CD4-positive, CD25-positive, alpha-beta regulatory T cell (primary cell): ENCODE measurements at regions not wholly inside any gene's neighbourhood (a gene's known extent, or its start where the extent isn't known, plus 50 kb on each side); places are given as distances from the start of the nearest gene placed in this dataset.
A peak's percentile ranks its signal among the peaks of the same experiment; 100 is the strongest.

Experiments
- ATAC-seq, 2 donors: fragments of 150-1000 bp; cut with Tn5 transposase; one replicate each; pipeline ENCODE4 v1.10.0; 2021; ENCODE audit warnings: low read depth in 2 of 2, moderate number of reproducible peaks in 2 of 2, moderate library complexity in 1 of 2
- DNase-seq, 3 donors: peaks; one replicate each; pipeline versions ENCODE4 v3.0.0 to v3.0.0-alpha.2; 2012 to 2022; ENCODE audit warnings: mixed read lengths in 1 of 3
- H3K27ac ChIP-seq: one replicate; pipeline ENCODE4 v1.7.0; 2013; ENCODE audit warnings: mild to moderate bottlenecking, low read length; ENCODE audit not compliant: insufficient read depth, poor library complexity, severe bottlenecking
- H3K27me3 ChIP-seq: one replicate; pipeline ENCODE4 v1.7.0; 2013; ENCODE audit warnings: low read length; ENCODE audit not compliant: control insufficient read depth, insufficient read depth
- H3K36me3 ChIP-seq: one replicate; pipeline ENCODE4 v1.7.0; 2013; ENCODE audit warnings: mild to moderate bottlenecking, low read length, moderate library complexity; ENCODE audit not compliant: control insufficient read depth, insufficient read depth
- H3K4me1 ChIP-seq: 2 replicates; pipeline ENCODE4 v1.7.0; 2013; ENCODE audit warnings: mild to moderate bottlenecking, low read length; ENCODE audit not compliant: insufficient read depth, control insufficient read depth, poor library complexity, severe bottlenecking
- H3K4me3 ChIP-seq: one replicate; pipeline ENCODE4 v1.7.0; 2013; ENCODE audit warnings: low read depth, mild to moderate bottlenecking, low read length, moderate library complexity
- H3K9me3 ChIP-seq, 2 experiments: 1 replicate in 1 of 2; 2 replicates in 1 of 2; pipeline ENCODE4 v1.7.0; 2013; ENCODE audit warnings: low read length in 2 of 2, mild to moderate bottlenecking in 1 of 2, moderate library complexity in 1 of 2; ENCODE audit not compliant: control insufficient read depth in 2 of 2
- H3K27ac Mint-ChIP-seq, 3 donors: one replicate each; pipeline ENCODE4 v1.8.0; 2020 to 2022; ENCODE audit warnings: mild to moderate bottlenecking in 3 of 3, mixed read lengths in 3 of 3, moderate library complexity in 2 of 3
- H3K27me3 Mint-ChIP-seq: one replicate; pipeline ENCODE4 v1.8.0; 2022; ENCODE audit warnings: mild to moderate bottlenecking, mixed read lengths
- H3K36me3 Mint-ChIP-seq: one replicate; pipeline ENCODE4 v1.8.0; 2020; ENCODE audit warnings: mixed read lengths
- H3K4me1 Mint-ChIP-seq, 4 donors: one replicate each; pipeline ENCODE4 v1.8.0; 2020 to 2022; ENCODE audit warnings: mixed read lengths in 4 of 4, mild to moderate bottlenecking in 1 of 4
- H3K4me3 Mint-ChIP-seq, 4 donors: one replicate each; pipeline ENCODE4 v1.8.0; 2020 to 2022; ENCODE audit warnings: mild to moderate bottlenecking in 4 of 4, mixed read lengths in 4 of 4, moderate library complexity in 3 of 4
- H3K9me3 Mint-ChIP-seq, 7 donors: one replicate each; pipeline ENCODE4 v1.8.0; 2020 to 2022; ENCODE audit warnings: mixed read lengths in 7 of 7, mild to moderate bottlenecking in 3 of 7, moderate library complexity in 2 of 7

GRCh38 chr1:42096554-42096953 lies 56.7 kb upstream of the GUCA2B start:
- no peak overlapping the region for H3K4me3 Mint-ChIP-seq
- Histone ChIP-seq H3K36me3 (no peaks in the 10 kb centered on the region), H3K27ac (no peak overlapping the region), H3K27me3 (peaks cover 14% of the 10 kb centered on the region), H3K9me3 (no peaks in the 10 kb centered on the region), H3K4me3 (no peak overlapping the region), H3K4me1 (no peaks in the 10 kb centered on the region)
- H3K4me1 Mint-ChIP-seq, result no peaks in the 10 kb centered on the region
- peaks cover 5% of the 10 kb centered on the region for H3K36me3 Mint-ChIP-seq
- no peak for DNase-seq
- H3K27me3 Mint-ChIP-seq, result peaks cover 36% of the 10 kb centered on the region
- peaks cover 2 to 15% (median 3%) of the 10 kb centered on the region in 7 donors for H3K9me3 Mint-ChIP-seq
- no peak for ATAC-seq
- H3K27ac Mint-ChIP-seq, result no peak overlapping the region

GRCh38 chr1:42089246-42089645 lies 64.0 kb upstream of the GUCA2B start:
- H3K9me3 Mint-ChIP-seq, result peaks cover 0 to 21% (median 8%) of the 10 kb centered on the region in 7 donors
- peaks cover 18 to 23% of the 10 kb centered on the region in 2 experiments for H3K9me3 ChIP-seq
- no peaks in the 10 kb centered on the region for H3K36me3 ChIP-seq
- no peak overlapping the region for H3K27ac Mint-ChIP-seq
- H3K4me1 ChIP-seq, result no peaks in the 10 kb centered on the region
- peaks cover 23% of the 10 kb centered on the region for H3K27me3 Mint-ChIP-seq
- H3K27me3 ChIP-seq, result peaks cover 27% of the 10 kb centered on the region
- no peak overlapping the region for H3K27ac ChIP-seq
- H3K4me3 ChIP-seq, result no peak overlapping the region
- H3K4me1 Mint-ChIP-seq, result no peaks in the 10 kb centered on the region
- no peaks in the 10 kb centered on the region for H3K36me3 Mint-ChIP-seq
- H3K4me3 Mint-ChIP-seq, result no peak overlapping the region
- DNase-seq (no peak), ATAC-seq (no peak)

GRCh38 chr1:42086146-42086545 lies 67.1 kb upstream of the GUCA2B start:
- no peaks in the 10 kb centered on the region for H3K36me3 Mint-ChIP-seq
- H3K27ac Mint-ChIP-seq, result no peak overlapping the region

GRCh38 chr1:42085596-42085995 lies 67.6 kb upstream of the GUCA2B start:
- Mint-ChIP-seq H3K4me3 (no peak overlapping the region), H3K27me3 (peaks cover 35% of the 10 kb centered on the region), H3K36me3 (no peaks in the 10 kb centered on the region), H3K4me1 (no peaks in the 10 kb centered on the region), H3K9me3 (peaks cover 0 to 17% (median 10%) of the 10 kb centered on the region in 7 donors), H3K27ac (no peak overlapping the region)
- Histone ChIP-seq H3K27me3 (peaks cover 26% of the 10 kb centered on the region), H3K4me1 (no peaks in the 10 kb centered on the region), H3K4me3 (no peak overlapping the region), H3K36me3 (no peaks in the 10 kb centered on the region), H3K9me3 (peaks cover 18 to 23% of the 10 kb centered on the region in 2 experiments), H3K27ac (no peak overlapping the region)
- no peak for DNase-seq
- no peak for ATAC-seq

More at GRCh38 chr1:42086146-42086545, 67.1 kb upstream of the GUCA2B start:
- H3K4me1 Mint-ChIP-seq, result no peaks in the 10 kb centered on the region
- Histone ChIP-seq H3K4me1 (no peaks in the 10 kb centered on the region), H3K27me3 (peaks cover 26% of the 10 kb centered on the region), H3K9me3 (peaks cover 18 to 23% of the 10 kb centered on the region in 2 experiments), H3K27ac (no peak overlapping the region), H3K4me3 (no peak overlapping the region), H3K36me3 (no peaks in the 10 kb centered on the region)
- no peak for DNase-seq
- H3K27me3 Mint-ChIP-seq, result peaks cover 35% of the 10 kb centered on the region
- no peak overlapping the region for H3K4me3 Mint-ChIP-seq
- H3K9me3 Mint-ChIP-seq, result peaks cover 0 to 16% (median 10%) of the 10 kb centered on the region in 7 donors
- ATAC-seq, result no peak

DNA sequence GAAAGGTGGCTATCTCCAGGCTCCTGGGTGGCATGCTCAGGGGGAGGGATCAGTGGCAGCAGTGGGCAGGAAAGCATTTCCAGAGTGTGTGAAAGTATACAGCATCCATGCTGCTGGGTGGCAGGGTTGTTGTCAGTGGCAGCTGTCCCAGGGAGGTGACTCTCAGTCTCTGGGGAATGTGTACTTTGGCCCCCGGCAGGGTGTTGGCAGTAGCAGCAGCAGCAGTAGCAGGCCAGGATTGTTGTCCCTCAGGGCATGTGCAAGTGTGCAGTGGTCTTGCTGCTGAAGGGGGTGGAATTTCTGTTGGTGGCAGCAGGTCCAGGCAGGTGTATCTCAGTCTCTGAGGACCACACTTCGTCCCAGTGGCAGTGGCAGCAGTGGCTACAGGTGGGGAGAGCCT lies 71.7 kb upstream of the GUCA2B start:
- H3K27ac ChIP-seq, result no peak overlapping the region
- Mint-ChIP-seq H3K4me3 (no peak overlapping the region), H3K36me3 (no peaks in the 10 kb centered on the region), H3K4me1 (no peaks in the 10 kb centered on the region), H3K9me3 (peaks cover 0 to 16% (median 1%) of the 10 kb centered on the region in 7 donors), H3K27me3 (peaks cover 37% of the 10 kb centered on the region), H3K27ac (peak overlapping the region in 1 of 3 donors; percentile 74)
- ATAC-seq (no peak), DNase-seq (no peak)
- peaks cover 16% of the 10 kb centered on the region for H3K27me3 ChIP-seq
- no peaks in the 10 kb centered on the region for H3K4me1 ChIP-seq
- no peak overlapping the region for H3K4me3 ChIP-seq
- H3K36me3 ChIP-seq, result no peaks in the 10 kb centered on the region
- peaks cover 0 to 7% of the 10 kb centered on the region in 2 experiments for H3K9me3 ChIP-seq

DNA sequence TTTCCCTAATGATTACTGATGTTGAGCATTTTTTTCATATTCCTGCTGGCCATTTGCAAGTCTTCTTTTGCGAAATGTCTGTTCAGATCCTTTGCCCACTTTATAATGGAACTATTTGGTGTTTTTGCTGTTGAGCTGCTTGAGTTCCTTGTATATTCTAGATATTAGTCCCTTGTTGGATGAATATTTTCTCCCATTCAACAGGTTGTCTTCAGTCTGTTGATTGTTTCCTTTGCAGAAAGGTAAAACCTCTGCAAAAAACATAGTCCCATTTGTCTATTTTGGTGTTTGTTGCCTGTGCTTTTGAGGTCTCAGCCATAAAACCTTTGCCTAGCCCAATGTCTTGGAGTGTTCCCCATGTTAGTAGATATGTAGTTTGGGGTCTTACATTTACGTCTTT lies 78.0 kb upstream of the GUCA2B start:
- peaks cover 55% of the 10 kb centered on the region for H3K27me3 Mint-ChIP-seq

GRCh38 chr1:42070996-42071395 lies 82.2 kb upstream of the GUCA2B start:
- H3K4me1 ChIP-seq, result no peaks in the 10 kb centered on the region
- H3K36me3 ChIP-seq, result no peaks in the 10 kb centered on the region
- DNase-seq (no peak), ATAC-seq (no peak)
- no peaks in the 10 kb centered on the region for H3K9me3 ChIP-seq
- Mint-ChIP-seq H3K4me3 (no peak overlapping the region), H3K36me3 (no peaks in the 10 kb centered on the region), H3K27me3 (peaks cover 45% of the 10 kb centered on the region), H3K4me1 (no peaks in the 10 kb centered on the region), H3K27ac (no peak overlapping the region), H3K9me3 (peaks cover 0 to 1% (median 0%) of the 10 kb centered on the region in 7 donors)
- H3K4me3 ChIP-seq, result no peak overlapping the region
- no peak overlapping the region for H3K27ac ChIP-seq
- H3K27me3 ChIP-seq, result peaks cover 23% of the 10 kb centered on the region

More for the DNA sequence above, 78.0 kb upstream of the GUCA2B start:
- Mint-ChIP-seq H3K27ac (no peak overlapping the region), H3K4me1 (no peaks in the 10 kb centered on the region), H3K4me3 (no peak overlapping the region), H3K36me3 (no peaks in the 10 kb centered on the region), H3K9me3 (peaks cover 0 to 11% (median 1%) of the 10 kb centered on the region in 7 donors)
- DNase-seq, result no peak
- H3K4me3 ChIP-seq, result no peak overlapping the region
- H3K4me1 ChIP-seq, result no peaks in the 10 kb centered on the region
- ATAC-seq, result no peak
- peaks cover 0 to 6% of the 10 kb centered on the region in 2 experiments for H3K9me3 ChIP-seq
- no peaks in the 10 kb centered on the region for H3K36me3 ChIP-seq
- peaks cover 14% of the 10 kb centered on the region for H3K27me3 ChIP-seq
- no peak overlapping the region for H3K27ac ChIP-seq

DNA sequence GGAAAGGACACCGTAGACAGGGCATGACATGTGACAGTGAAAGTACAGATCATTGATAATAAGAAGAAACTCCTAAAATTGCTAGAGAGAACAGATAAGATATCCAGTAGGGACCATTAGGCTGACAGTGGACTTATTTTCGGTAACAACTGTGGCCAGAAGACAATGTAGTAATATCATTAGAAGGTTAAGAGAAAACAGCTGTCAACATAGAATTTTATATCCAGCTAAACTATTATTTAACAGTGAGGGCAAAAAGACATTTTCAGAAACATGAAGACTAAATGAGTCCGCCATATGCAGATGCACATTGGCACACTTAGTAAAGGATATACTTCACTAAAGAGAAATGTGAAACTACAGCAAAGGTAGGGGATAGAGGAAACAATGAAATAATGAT lies 95.4 kb upstream of the GUCA2B start:
- H3K36me3 Mint-ChIP-seq, result no peaks in the 10 kb centered on the region
- ATAC-seq, result no peak
- H3K4me3 ChIP-seq, result no peak overlapping the region

More for the DNA sequence above, 95.4 kb upstream of the GUCA2B start:
- peaks cover 6% of the 10 kb centered on the region for H3K27me3 ChIP-seq
- Mint-ChIP-seq H3K4me1 (peaks cover 0 to 4% (median 3%) of the 10 kb centered on the region in 4 donors), H3K9me3 (peaks cover 6 to 23% (median 12%) of the 10 kb centered on the region in 7 donors), H3K27me3 (peaks cover 24% of the 10 kb centered on the region), H3K4me3 (no peak overlapping the region), H3K27ac (no peak overlapping the region)
- no peak overlapping the region for H3K27ac ChIP-seq
- no peaks in the 10 kb centered on the region for H3K4me1 ChIP-seq
- no peak for DNase-seq
- H3K9me3 ChIP-seq, result peaks cover 8 to 10% of the 10 kb centered on the region in 2 experiments
- H3K36me3 ChIP-seq, result no peaks in the 10 kb centered on the region
